Lower lobe of right lung (tissue), 2 donors: ENCODE measurements at regions not wholly inside any gene's neighbourhood (a gene's known extent, or its start where the extent isn't known, plus 50 kb on each side); places are given as distances from the start of the nearest gene placed in this dataset.
"Not testable (repeated sequence)": the region's sequence is repeated elsewhere in the genome, so short reads cannot be mapped to it uniquely, and the experiment has no call there.

Source experiments
- ATAC-seq, 2 donors: fragments of 200-7000 bp; cut with Tn5 transposase; one replicate each; pipeline ENCODE4 v1.9.1; 2020 to 2022; ENCODE audit warnings: mild to moderate bottlenecking in 2 of 2, moderate library complexity in 2 of 2
- DNase-seq: peaks from one replicate; pipeline ENCODE4 v3.0.0-alpha.2; 2020
- H3K27ac ChIP-seq: fragments of 200-600 bp; one replicate; pipeline ENCODE4 v1.8.0; 2022
- H3K27me3 ChIP-seq: fragments of 200-600 bp; one replicate; pipeline ENCODE4 v1.8.0; 2022; ENCODE audit warnings: low read depth
- H3K36me3 ChIP-seq: fragments of 200-600 bp; one replicate; pipeline ENCODE4 v1.8.0; 2022; ENCODE audit warnings: mild to moderate bottlenecking
- H3K4me1 ChIP-seq: fragments of 200-600 bp; one replicate; pipeline ENCODE4 v1.8.0; 2022
- H3K4me3 ChIP-seq: fragments of 200-600 bp; one replicate; pipeline ENCODE4 v1.8.0; 2022; ENCODE audit warnings: mild to moderate bottlenecking
- H3K9me3 ChIP-seq: fragments of 200-600 bp; one replicate; pipeline ENCODE4 v1.8.0; 2022
- intact Hi-C: fragments of 100-400 bp; cut with DNase I; formaldehyde crosslinking; loops from one replicate; pipeline ENCODE4 v1.11.0; 2022
- TF ChIP-seq, protein P1 (sequence below): fragments of 200-600 bp; IDR thresholded peaks from one replicate; pipeline ENCODE4 v1.8.0; 2022; ENCODE audit warnings: antibody characterized with exemption, mild to moderate bottlenecking
- donor health status: DM: no; HTN: yes; CAD: no; lungs with severe emphysema.

GRCh38 chr10:57894361-57894760, 373.3 kb downstream of the IPMK start:
- no peaks in the 10 kb centered on the region for H3K4me1 ChIP-seq
- no peak overlapping the region for H3K27ac ChIP-seq
- no peak overlapping the region for H3K4me3 ChIP-seq
- no peaks in the 10 kb centered on the region for H3K27me3 ChIP-seq
- DNase-seq (no peak), ATAC-seq (no peak)
- TF ChIP-seq, protein P1, sequence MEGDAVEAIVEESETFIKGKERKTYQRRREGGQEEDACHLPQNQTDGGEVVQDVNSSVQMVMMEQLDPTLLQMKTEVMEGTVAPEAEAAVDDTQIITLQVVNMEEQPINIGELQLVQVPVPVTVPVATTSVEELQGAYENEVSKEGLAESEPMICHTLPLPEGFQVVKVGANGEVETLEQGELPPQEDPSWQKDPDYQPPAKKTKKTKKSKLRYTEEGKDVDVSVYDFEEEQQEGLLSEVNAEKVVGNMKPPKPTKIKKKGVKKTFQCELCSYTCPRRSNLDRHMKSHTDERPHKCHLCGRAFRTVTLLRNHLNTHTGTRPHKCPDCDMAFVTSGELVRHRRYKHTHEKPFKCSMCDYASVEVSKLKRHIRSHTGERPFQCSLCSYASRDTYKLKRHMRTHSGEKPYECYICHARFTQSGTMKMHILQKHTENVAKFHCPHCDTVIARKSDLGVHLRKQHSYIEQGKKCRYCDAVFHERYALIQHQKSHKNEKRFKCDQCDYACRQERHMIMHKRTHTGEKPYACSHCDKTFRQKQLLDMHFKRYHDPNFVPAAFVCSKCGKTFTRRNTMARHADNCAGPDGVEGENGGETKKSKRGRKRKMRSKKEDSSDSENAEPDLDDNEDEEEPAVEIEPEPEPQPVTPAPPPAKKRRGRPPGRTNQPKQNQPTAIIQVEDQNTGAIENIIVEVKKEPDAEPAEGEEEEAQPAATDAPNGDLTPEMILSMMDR: no peak
- no peaks in the 10 kb centered on the region for H3K9me3 ChIP-seq
- intact Hi-C loops: no loop called here
- no peaks in the 10 kb centered on the region for H3K36me3 ChIP-seq

GRCh38 chr10:57891201-57892006, 376.3 kb downstream of the IPMK start:
- no peak for DNase-seq
- Histone ChIP-seq H3K27ac (no peak overlapping the region), H3K36me3 (no peaks in the 10 kb centered on the region), H3K27me3 (no peaks in the 10 kb centered on the region), H3K4me1 (no peaks in the 10 kb centered on the region), H3K9me3 (no peaks in the 10 kb centered on the region), H3K4me3 (no peak overlapping the region)
- no peak for ATAC-seq
- intact Hi-C loops: no loop called here
- TF ChIP-seq, protein P1: no peak

DNA sequence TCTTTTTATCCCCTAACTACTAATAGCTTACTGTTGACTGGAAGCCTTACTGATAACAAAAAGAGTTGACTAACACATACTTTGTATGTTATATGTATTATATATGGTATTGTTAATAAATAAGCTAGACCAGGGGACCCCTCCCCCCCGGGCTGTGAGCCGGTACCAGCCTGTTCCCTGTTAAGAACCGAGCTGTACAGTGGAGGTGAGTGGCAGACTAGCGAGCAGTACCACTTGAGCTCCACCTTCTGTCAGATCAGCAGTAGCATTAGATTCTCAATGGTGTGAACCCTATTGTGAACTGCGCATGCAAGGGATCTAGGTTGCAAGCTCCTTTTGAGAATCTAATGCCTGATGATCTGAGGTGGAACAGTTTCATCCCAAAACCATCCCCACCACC, 377.0 kb downstream of the IPMK start:
- no peaks in the 10 kb centered on the region for H3K4me1 ChIP-seq
- TF ChIP-seq, protein P1: no peak
- no peaks in the 10 kb centered on the region for H3K27me3 ChIP-seq
- intact Hi-C loops: no loop called here
- H3K27ac ChIP-seq: no peak overlapping the region
- no peaks in the 10 kb centered on the region for H3K36me3 ChIP-seq
- H3K9me3 ChIP-seq: no peaks in the 10 kb centered on the region
- no peak overlapping the region for H3K4me3 ChIP-seq
- ATAC-seq (no peak), DNase-seq (no peak)

GRCh38 chr10:57885618-57885968, 382.1 kb downstream of the IPMK start:
- H3K36me3 ChIP-seq, H3K9me3 ChIP-seq, H3K27ac ChIP-seq, H3K4me1 ChIP-seq, H3K27me3 ChIP-seq, DNase-seq, ATAC-seq, intact Hi-C loops, H3K4me3 ChIP-seq: not testable (repeated sequence)

GRCh38 chr10:57884965-57885617, 382.6 kb downstream of the IPMK start:
- H3K27me3 ChIP-seq: no peaks in the 10 kb centered on the region
- TF ChIP-seq, protein P1: no peak
- ATAC-seq: no peak
- no peak overlapping the region for H3K27ac ChIP-seq
- no peak overlapping the region for H3K4me3 ChIP-seq
- no peaks in the 10 kb centered on the region for H3K9me3 ChIP-seq
- no peak for DNase-seq
- no peaks in the 10 kb centered on the region for H3K4me1 ChIP-seq
- intact Hi-C loops: no loop called here
- H3K36me3 ChIP-seq: no peaks in the 10 kb centered on the region

- H3K36me3 ChIP-seq: no peaks in the 10 kb centered on the region
- ATAC-seq (no peak), DNase-seq (no peak)
- no peaks in the 10 kb centered on the region for H3K4me1 ChIP-seq
- H3K9me3 ChIP-seq: no peaks in the 10 kb centered on the region
- no peak overlapping the region for H3K27ac ChIP-seq
- no peak overlapping the region for H3K4me3 ChIP-seq
- intact Hi-C loops: no loop called here
- no peaks in the 10 kb centered on the region for H3K27me3 ChIP-seq
- TF ChIP-seq, protein P1: no peak
Measured at GRCh38 chr10:57884407-57884806, 383.3 kb downstream of the IPMK start.
